T47D (cell line): ENCODE measurements at regions not wholly inside any gene's neighbourhood (a gene's known extent, or its start where the extent isn't known, plus 50 kb on each side); places are given as distances from the start of the nearest gene placed in this dataset.

ENCODE experiments used
- DNase-seq, 2 experiments: peaks; one replicate each; pipeline versions ENCODE4 v3.0.0 to v3.0.0-alpha.2; 2011 to 2012; ENCODE audit warnings: low read depth in 1 of 2, low spot score in 1 of 2
- JUND ChIP-seq: IDR thresholded peaks from 2 replicates; pipeline ENCODE4 v1.6.1; 2012; ENCODE audit warnings: low read depth
- in situ Hi-C: cut with HindIII; loops from 2 replicates; pipeline ENCODE4 v1.10.0; 2016; ENCODE audit warnings: low sequenced_read_pairs, low pct_unique_long_range_greater_than_20kb

GRCh38 chr17:13943909-13944308, 125.4 kb upstream of the COX10 start:
- DNase-seq, result no peak
- no peak for TF ChIP-seq JUND
- in situ Hi-C loops, result no loop called here

- in situ Hi-C loops, result no loop called here
- no peak for DNase-seq
- TF ChIP-seq JUND, result no peak
These were observed 121.8 kb upstream of the COX10 start for GRCh38 chr17:13947499-13947898.

- DNase-seq, result no peak
- TF ChIP-seq JUND, result no peak
- in situ Hi-C loops, result no loop called here
These were observed 117.1 kb upstream of the COX10 start for GRCh38 chr17:13952009-13952750.

GRCh38 chr17:13953841-13954240, 115.5 kb upstream of the COX10 start:
- no peak for DNase-seq
- no peak for TF ChIP-seq JUND
- in situ Hi-C loops, result no loop called here

GRCh38 chr17:13957636-13958035, 111.7 kb upstream of the COX10 start:
- DNase-seq, result no peak
- no peak for TF ChIP-seq JUND
- in situ Hi-C loops, result no loop called here

GRCh38 chr17:13958773-13959172, 110.5 kb upstream of the COX10 start:
- no peak for TF ChIP-seq JUND
- no peak for DNase-seq
- in situ Hi-C loops, result no loop called here

- in situ Hi-C loops, result no loop called here
- TF ChIP-seq JUND, result no peak
- no peak for DNase-seq
These were observed 108.0 kb upstream of the COX10 start for GRCh38 chr17:13961265-13961664.

- TF ChIP-seq JUND, result no peak
- no peak for DNase-seq
These were observed 106.5 kb upstream of the COX10 start for GRCh38 chr17:13962716-13963240.

GRCh38 chr17:13967416-13967815, 101.9 kb upstream of the COX10 start:
- TF ChIP-seq JUND, result no peak
- in situ Hi-C loops, result no loop called here
- no peak for DNase-seq

More at GRCh38 chr17:13962716-13963240, 106.5 kb upstream of the COX10 start:
- in situ Hi-C loops, result no loop called here

GRCh38 chr17:13970531-13970930, 98.8 kb upstream of the COX10 start:
- in situ Hi-C loops, result no loop called here
- DNase-seq, result no peak
- no peak for TF ChIP-seq JUND

- DNase-seq, result no peak
- TF ChIP-seq JUND, result no peak
- in situ Hi-C loops, result no loop called here
These were observed 95.2 kb upstream of the COX10 start for GRCh38 chr17:13973960-13974651.

GRCh38 chr17:13977837-13978236, 91.5 kb upstream of the COX10 start:
- in situ Hi-C loops, result no loop called here
- no peak for TF ChIP-seq JUND
- no peak for DNase-seq

- DNase-seq, result no peak
- TF ChIP-seq JUND, result no peak
- in situ Hi-C loops, result no loop called here
These were observed 90.8 kb upstream of the COX10 start for GRCh38 chr17:13978478-13978877.

- DNase-seq, result no peak
- TF ChIP-seq JUND, result no peak
- in situ Hi-C loops, result no loop called here
These were observed 87.4 kb upstream of the COX10 start for GRCh38 chr17:13981881-13982280.
